Activated CD8-positive, alpha-beta T cell treated with anti-CD3 and anti-CD28 coated beads for 36 hours (primary cell): ENCODE measurements at regions not wholly inside any gene's neighbourhood (a gene's known extent, or its start where the extent isn't known, plus 50 kb on each side); places are given as distances from the start of the nearest gene placed in this dataset.

Experiments used
- ATAC-seq: fragments of 200-7000 bp; cut with Tn5 transposase; one replicate; pipeline ENCODE4 v1.10.0; 2021; ENCODE audit warnings: mild to moderate bottlenecking, moderate library complexity
- CTCF ChIA-PET: fragments of 350-600 bp; sonication (Branson Sonifier 250); formaldehyde crosslinking; loops from one replicate; lab custom pipeline; 2021; ENCODE audit warnings: antibody characterized with exemption; lab: Charles Lee
- POLR2A ChIA-PET: fragments of 350-600 bp; sonication (Branson Sonifier 250); formaldehyde crosslinking; loops from one replicate; lab custom pipeline; 2021; ENCODE audit warnings: antibody characterized with exemption; lab: Charles Lee
- DNase-seq: peaks from one replicate; pipeline ENCODE4 v3.0.0-alpha.2; 2020
- H3K27ac Mint-ChIP-seq: one replicate; pipeline ENCODE4 v1.8.0; 2021; ENCODE audit warnings: mild to moderate bottlenecking, mixed read lengths
- H3K27me3 Mint-ChIP-seq: one replicate; pipeline ENCODE4 v1.8.0; 2021; ENCODE audit warnings: mixed read lengths
- H3K36me3 Mint-ChIP-seq: one replicate; pipeline ENCODE4 v1.8.0; 2021; ENCODE audit warnings: low read depth, mixed read lengths
- H3K4me1 Mint-ChIP-seq: one replicate; pipeline ENCODE4 v1.8.0; 2021; ENCODE audit warnings: low read depth, mixed read lengths
- H3K4me3 Mint-ChIP-seq: one replicate; pipeline ENCODE4 v1.8.0; 2021; ENCODE audit warnings: mild to moderate bottlenecking, moderate library complexity, mixed read lengths
- H3K9me3 Mint-ChIP-seq: one replicate; pipeline ENCODE4 v1.8.0; 2021; ENCODE audit warnings: mixed read lengths
- CTCF ChIP-seq: fragments of 200-600 bp; IDR thresholded peaks from one replicate; pipeline ENCODE4 v1.8.0; 2022; ENCODE audit warnings: antibody characterized with exemption, mild to moderate bottlenecking
- intact Hi-C: fragments of 100-400 bp; cut with micrococcal nuclease; formaldehyde crosslinking; loops from one replicate; pipeline ENCODE4 v1.10.0; 2022

DNA sequence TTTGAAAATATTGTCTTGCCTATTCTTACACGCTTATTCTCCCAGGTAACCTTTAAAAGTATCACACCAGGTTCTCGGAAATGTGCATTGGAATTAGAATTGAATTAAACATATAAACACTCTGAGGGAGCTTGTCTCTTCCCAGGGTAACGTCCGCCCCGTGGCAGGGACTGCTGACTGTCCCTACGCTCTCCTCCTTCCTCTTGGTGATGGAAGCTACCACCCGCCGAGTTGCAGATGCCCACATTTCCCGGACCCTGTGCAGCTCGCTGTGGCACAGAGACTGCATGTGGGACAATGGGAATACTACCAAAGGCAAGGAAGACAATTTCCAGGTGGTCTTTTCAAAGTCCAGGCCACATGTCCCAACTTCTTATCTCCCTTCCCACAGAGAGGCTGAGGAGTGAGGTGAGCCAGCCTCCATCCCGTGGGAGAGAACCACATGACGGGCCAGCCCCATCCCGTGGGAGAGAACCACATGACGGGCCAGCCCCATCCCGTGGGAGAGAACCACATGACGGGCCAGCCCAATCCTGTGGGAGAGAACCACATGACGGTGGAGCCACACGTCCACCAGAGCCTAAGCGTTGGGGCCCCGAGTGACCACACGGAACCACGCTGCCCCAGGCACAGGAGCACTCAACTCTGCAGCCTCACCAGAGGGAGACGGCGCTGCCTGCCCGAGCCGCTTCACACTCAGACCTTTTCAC is 249.4 kb upstream of the IRX1 start:
- intact Hi-C loops, result no loop called here
- DNase-seq, result no peak
- Mint-ChIP-seq H3K9me3 (no peaks in the 10 kb centered on the region), H3K4me3 (no peak overlapping the region), H3K4me1 (no peaks in the 10 kb centered on the region), H3K36me3 (no peaks in the 10 kb centered on the region), H3K27me3 (no peaks in the 10 kb centered on the region), H3K27ac (no peak overlapping the region)
- CTCF ChIA-PET, result no interaction called here
- POLR2A ChIA-PET, result no interaction called here
- no peak for TF ChIP-seq CTCF
- ATAC-seq, result no peak

DNA sequence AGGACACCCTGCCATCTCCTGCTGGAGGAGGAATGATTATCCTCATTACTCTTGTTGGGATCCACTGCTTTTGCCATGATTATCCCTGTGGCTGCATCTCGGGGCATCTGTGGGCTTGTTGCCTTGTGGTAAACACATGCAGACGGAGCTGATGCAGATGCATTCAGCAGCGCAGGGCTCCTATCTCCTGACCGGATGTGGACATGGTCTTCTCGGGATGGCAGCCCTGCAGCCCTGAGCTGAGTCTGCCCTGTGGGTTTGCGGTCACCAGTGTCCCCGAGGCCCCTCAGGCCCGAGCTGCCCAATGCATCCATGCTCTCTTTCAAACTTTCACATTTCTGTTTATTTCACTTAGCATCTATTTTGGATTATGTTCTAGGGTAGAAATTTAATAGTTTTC is 250.4 kb upstream of the IRX1 start:
- Mint-ChIP-seq H3K4me3 (no peak overlapping the region), H3K4me1 (no peaks in the 10 kb centered on the region), H3K9me3 (no peaks in the 10 kb centered on the region), H3K36me3 (no peaks in the 10 kb centered on the region), H3K27ac (no peak overlapping the region), H3K27me3 (no peaks in the 10 kb centered on the region)
- ChIA-PET CTCF (no interaction called here), POLR2A (no interaction called here)
- no peak for TF ChIP-seq CTCF
- intact Hi-C loops, result no loop called here
- no peak for DNase-seq
- no peak for ATAC-seq

DNA sequence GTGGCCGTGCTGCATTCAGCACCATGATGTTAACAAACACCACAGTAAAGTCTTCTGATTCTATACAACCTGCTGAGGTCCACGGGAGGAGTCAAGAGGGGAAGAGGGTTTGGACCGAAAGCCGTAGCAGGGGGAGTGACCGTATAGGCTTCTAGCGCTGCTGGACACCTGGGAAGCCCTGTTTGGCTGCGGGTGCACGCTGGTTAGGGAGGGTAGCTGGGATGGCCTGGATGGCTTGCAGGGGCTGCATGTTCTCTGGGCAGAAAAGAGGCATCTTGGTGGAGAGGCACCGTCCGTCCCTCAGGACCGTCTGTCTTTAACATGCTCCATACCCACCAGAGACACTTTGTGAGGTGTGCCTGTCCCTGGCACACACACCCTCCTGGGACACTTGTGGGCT is 251.0 kb upstream of the IRX1 start:
- no peaks in the 10 kb centered on the region for H3K9me3 Mint-ChIP-seq
- TF ChIP-seq CTCF, result no peak

DNA sequence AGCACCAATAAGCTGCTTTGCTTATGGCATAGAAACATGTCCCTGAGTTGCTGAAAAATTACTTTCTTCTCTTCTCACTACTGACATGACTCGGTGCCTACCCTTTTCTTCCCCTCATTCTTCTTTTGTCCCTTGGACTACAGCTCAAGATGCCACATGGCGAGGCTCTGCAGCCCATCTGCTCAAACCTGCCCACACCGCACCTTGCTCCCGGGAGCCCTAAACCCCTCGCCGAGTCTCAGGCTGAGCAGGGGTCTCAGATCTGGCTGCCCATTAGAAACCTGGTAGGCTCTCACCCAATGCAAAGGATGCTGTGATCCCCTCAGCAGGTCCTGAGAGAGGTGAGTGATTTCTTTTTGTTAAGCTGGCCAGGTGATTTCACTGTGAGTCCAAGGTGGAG is 251.7 kb upstream of the IRX1 start:
- CTCF ChIA-PET, result no interaction called here
- Mint-ChIP-seq H3K36me3 (no peaks in the 10 kb centered on the region), H3K4me3 (no peak overlapping the region), H3K9me3 (no peaks in the 10 kb centered on the region), H3K27me3 (no peaks in the 10 kb centered on the region), H3K4me1 (no peaks in the 10 kb centered on the region), H3K27ac (no peak overlapping the region)
- TF ChIP-seq CTCF, result no peak
- intact Hi-C loops, result no loop called here
- ATAC-seq (no peak), DNase-seq (no peak)
- POLR2A ChIA-PET, result no interaction called here

More for the DNA sequence above, 251.0 kb upstream of the IRX1 start:
- H3K27me3 Mint-ChIP-seq, result no peaks in the 10 kb centered on the region
- intact Hi-C loops, result no loop called here
- POLR2A ChIA-PET, result no interaction called here
- no peak overlapping the region for H3K27ac Mint-ChIP-seq
- no peak overlapping the region for H3K4me3 Mint-ChIP-seq
- no peaks in the 10 kb centered on the region for H3K36me3 Mint-ChIP-seq
- DNase-seq, result no peak
- CTCF ChIA-PET, result no interaction called here
- no peaks in the 10 kb centered on the region for H3K4me1 Mint-ChIP-seq
- no peak for ATAC-seq

- H3K9me3 Mint-ChIP-seq, result no peaks in the 10 kb centered on the region
- H3K4me1 Mint-ChIP-seq, result no peaks in the 10 kb centered on the region
- H3K27me3 Mint-ChIP-seq, result no peaks in the 10 kb centered on the region
- no peak overlapping the region for H3K27ac Mint-ChIP-seq
- TF ChIP-seq CTCF, result no peak
- H3K4me3 Mint-ChIP-seq, result no peak overlapping the region
- H3K36me3 Mint-ChIP-seq, result no peaks in the 10 kb centered on the region
- DNase-seq (no peak), ATAC-seq (no peak)
- intact Hi-C loops, result no loop called here
- ChIA-PET POLR2A (no interaction called here), CTCF (no interaction called here)
Observed at GRCh38 chr5:3343211-3343610, 252.4 kb upstream of the IRX1 start.
